WTC11 (cell line): ENCODE measurements at regions not wholly inside any gene's neighbourhood (a gene's known extent, or its start where the extent isn't known, plus 50 kb on each side); places are given as distances from the start of the nearest gene placed in this dataset.

Experiments used
- ATAC-seq: fragments of 200-7000 bp; cut with Tn5 transposase; 2 replicates; pipeline ENCODE4 v1.10.0; 2021; ENCODE audit warnings: mild to moderate bottlenecking, moderate library complexity
- CTCF ChIA-PET: fragments of 300-600 bp; sonication (Branson Sonifier 250); formaldehyde crosslinking; loops from one replicate; lab custom pipeline; 2021; ENCODE audit warnings: antibody characterized with exemption; lab: Charles Lee
- POLR2A ChIA-PET: fragments of 350-600 bp; sonication (Branson Sonifier 250); formaldehyde crosslinking; loops from one replicate; lab custom pipeline; 2021; ENCODE audit warnings: antibody characterized with exemption; lab: Charles Lee
- DNase-seq: peaks from one replicate; pipeline ENCODE4 v3.0.0; 2021; ENCODE audit warnings: low spot score
- H3K27ac Mint-ChIP-seq: 2 replicates; pipeline ENCODE4 v1.8.0; 2021; ENCODE audit warnings: mixed read lengths
- H3K27me3 Mint-ChIP-seq: 2 replicates; pipeline ENCODE4 v1.8.0; 2021; ENCODE audit warnings: low read depth, mild to moderate bottlenecking, moderate library complexity, mixed read lengths
- H3K36me3 Mint-ChIP-seq: 2 replicates; pipeline ENCODE4 v1.8.0; 2021; ENCODE audit warnings: mixed read lengths
- H3K4me1 Mint-ChIP-seq: 2 replicates; pipeline ENCODE4 v1.8.0; 2022; ENCODE audit warnings: mixed read lengths
- H3K4me3 Mint-ChIP-seq: 2 replicates; pipeline ENCODE4 v1.8.0; 2021; ENCODE audit warnings: mild to moderate bottlenecking, moderate library complexity, mixed read lengths
- H3K9me3 Mint-ChIP-seq: 2 replicates; pipeline ENCODE4 v1.8.0; 2021; ENCODE audit warnings: mixed read lengths
- AFF4 ChIP-seq: sonication (generic); formaldehyde crosslinking; IDR thresholded peaks from 2 replicates; pipeline ENCODE4 v1.8.1; 2023; ENCODE audit warnings: mild to moderate bottlenecking, missing genetic modification reagents, borderline replicate concordance
- ATF1 ChIP-seq: sonication (generic); formaldehyde crosslinking; IDR thresholded peaks from 2 replicates; pipeline ENCODE4 v1.8.1; 2023; ENCODE audit warnings: mild to moderate bottlenecking, moderate library complexity, missing genetic modification reagents
- CDX4 ChIP-seq: fragments of 250-450 bp; sonication (Bioruptor Pico); IDR thresholded peaks from 2 replicates; pipeline ENCODE4 v1.9.0; 2021; ENCODE audit warnings: moderate library complexity, mild to moderate bottlenecking, inconsistent platforms, borderline replicate concordance
- CREM ChIP-seq: sonication (generic); formaldehyde crosslinking; IDR thresholded peaks from 2 replicates; pipeline ENCODE4 v1.8.1; 2022; ENCODE audit warnings: mild to moderate bottlenecking, missing genetic modification reagents, moderate library complexity
- EMX1 ChIP-seq: fragments of 250-450 bp; sonication (Bioruptor Pico); IDR thresholded peaks from 2 replicates; pipeline ENCODE4 v1.8.0; 2021; ENCODE audit warnings: mild to moderate bottlenecking
- FOXP4 ChIP-seq: sonication (generic); formaldehyde crosslinking; IDR thresholded peaks from 2 replicates; pipeline ENCODE4 v1.8.0; 2022; ENCODE audit warnings: mild to moderate bottlenecking, missing genetic modification reagents
- GRHL2 ChIP-seq: fragments of 250-450 bp; sonication (Bioruptor Pico); IDR thresholded peaks from 2 replicates; pipeline ENCODE4 v1.8.0; 2022; ENCODE audit warnings: mild to moderate bottlenecking, moderate library complexity; ENCODE audit not compliant: insufficient replicate concordance, severe bottlenecking
- JUN ChIP-seq: sonication (generic); formaldehyde crosslinking; IDR thresholded peaks from 2 replicates; pipeline ENCODE4 v1.8.0; 2023; ENCODE audit warnings: mild to moderate bottlenecking, missing genetic modification reagents
- KAT7 ChIP-seq: sonication (generic); formaldehyde crosslinking; IDR thresholded peaks from 2 replicates; pipeline ENCODE4 v1.8.1; 2023; ENCODE audit warnings: missing genetic modification reagents, mild to moderate bottlenecking, borderline replicate concordance
- NFE2L1 ChIP-seq: sonication (generic); formaldehyde crosslinking; IDR thresholded peaks from 2 replicates; pipeline ENCODE4 v1.8.1; 2023; ENCODE audit warnings: missing genetic modification reagents
- NR1H2 ChIP-seq: sonication (generic); formaldehyde crosslinking; IDR thresholded peaks from 2 replicates; pipeline ENCODE4 v1.9.0; 2021; ENCODE audit warnings: mild to moderate bottlenecking, moderate library complexity, missing genetic modification reagents
- NR3C1 ChIP-seq: sonication (generic); formaldehyde crosslinking; conservative IDR thresholded peaks from 2 replicates; pipeline ENCODE4 v1.8.1; 2023; ENCODE audit warnings: low read depth, mild to moderate bottlenecking, missing genetic modification reagents
- OVOL2 ChIP-seq: fragments of 250-450 bp; sonication (Bioruptor Pico); IDR thresholded peaks from 2 replicates; pipeline ENCODE4 v1.9.0; 2021; ENCODE audit warnings: mild to moderate bottlenecking, borderline replicate concordance
- PRDM15 ChIP-seq: sonication (generic); formaldehyde crosslinking; IDR thresholded peaks from 2 replicates; pipeline ENCODE4 v1.8.0; 2022; ENCODE audit warnings: missing genetic modification reagents
- PRRX2 ChIP-seq: fragments of 250-450 bp; sonication (Bioruptor Pico); IDR thresholded peaks from 2 replicates; pipeline ENCODE4 v1.8.0; 2021; ENCODE audit warnings: mild to moderate bottlenecking
- SMAD3 ChIP-seq: sonication (generic); formaldehyde crosslinking; IDR thresholded peaks from 2 replicates; pipeline ENCODE4 v1.8.0; 2022; ENCODE audit warnings: missing genetic modification reagents, mild to moderate bottlenecking, borderline replicate concordance
- STAT6 ChIP-seq: sonication (generic); formaldehyde crosslinking; conservative IDR thresholded peaks from 2 replicates; pipeline ENCODE4 v1.8.1; 2023; ENCODE audit warnings: mild to moderate bottlenecking, low read depth, missing genetic modification reagents, moderate library complexity
- TEAD4 ChIP-seq: sonication (generic); formaldehyde crosslinking; IDR thresholded peaks from 2 replicates; pipeline ENCODE4 v1.8.0; 2022; ENCODE audit warnings: mild to moderate bottlenecking, missing genetic modification reagents
- ZBTB21 ChIP-seq: sonication (generic); formaldehyde crosslinking; IDR thresholded peaks from 2 replicates; pipeline ENCODE4 v1.8.1; 2023; ENCODE audit warnings: mild to moderate bottlenecking, missing genetic modification reagents, borderline replicate concordance
- ZNF263 ChIP-seq: sonication (generic); formaldehyde crosslinking; IDR thresholded peaks from 2 replicates; pipeline ENCODE4 v1.8.1; 2022; ENCODE audit warnings: low read depth, mild to moderate bottlenecking, moderate library complexity, missing genetic modification reagents
- ZNF423 ChIP-seq: fragments of 250-450 bp; sonication (Bioruptor Pico); IDR thresholded peaks from 2 replicates; pipeline ENCODE4 v2.1.2; 2022; ENCODE audit warnings: mild to moderate bottlenecking, moderate library complexity

GRCh38 chr2:200168641-200169555, 137.6 kb upstream of the SPATS2L start:
- peak; percentile 94 for ATAC-seq
- no peak for TF ChIP-seq FOXP4 (CRISPR knock-in tag)
- peak; percentile 42; the same call in 1 of the 2 replicates for TF ChIP-seq ZBTB21 (CRISPR knock-in tag)

GRCh38 chr2:200170221-200170620, 136.3 kb upstream of the SPATS2L start:
- Mint-ChIP-seq H3K4me1 (peaks cover 35% of the 10 kb centered on the region), H3K27ac (0 out of 2 replicates have a peak overlapping the region, but pooled peaks have one; percentile 55), H3K27me3 (no peaks in the 10 kb centered on the region), H3K9me3 (peaks cover 45% of the 10 kb centered on the region), H3K36me3 (peaks cover 27% of the 10 kb centered on the region), H3K4me3 (no peak overlapping the region)
- CTCF ChIA-PET, result no interaction called here
- POLR2A ChIA-PET, result no interaction called here
- no peak for DNase-seq
- no peak for ATAC-seq
- TF ChIP-seq PRDM15 (no peak), CDX4 (CRISPR knock-in tag) (no peak), NFE2L1 (CRISPR knock-in tag) (no peak), STAT6 (CRISPR knock-in tag) (no peak), CREM (CRISPR knock-in tag) (no peak), ATF1 (CRISPR knock-in tag) (no peak), ZNF263 (CRISPR knock-in tag) (no peak), GRHL2 (CRISPR knock-in tag) (no peak), JUN (no peak), OVOL2 (no peak), ZNF423 (no peak), SMAD3 (CRISPR knock-in tag) (no peak), KAT7 (CRISPR knock-in tag) (no peak), NR3C1 (CRISPR knock-in tag) (no peak), AFF4 (CRISPR knock-in tag) (no peak), TEAD4 (CRISPR knock-in tag) (no peak), NR1H2 (CRISPR knock-in tag) (no peak), PRRX2 (no peak), EMX1 (CRISPR knock-in tag) (no peak)

More at GRCh38 chr2:200168641-200169555, 137.6 kb upstream of the SPATS2L start:
- peak; percentile 22 for DNase-seq
- CTCF ChIA-PET, result interaction anchor here (0.7 kb wide), 1 partner anchor 31 kb away, joined by 3 read pairs; no protein-coding TSS in a partner anchor
- Mint-ChIP-seq H3K27me3 (no peaks in the 10 kb centered on the region), H3K4me1 (peaks cover 35% of the 10 kb centered on the region), H3K4me3 (no peak overlapping the region), H3K36me3 (peaks cover 33% of the 10 kb centered on the region), H3K9me3 (peaks cover 43% of the 10 kb centered on the region), H3K27ac (peak overlapping the region; percentile 92)
- POLR2A ChIA-PET, result no interaction called here
